ENCODE measurements at regions not wholly inside any gene's neighbourhood (a gene's known extent, or its start where the extent isn't known, plus 50 kb on each side); places are given as distances from the start of the nearest gene placed in this dataset.
"Not testable (repeated sequence)": the region's sequence is repeated elsewhere in the genome, so short reads cannot be mapped to it uniquely, and the experiment has no call there.

GRCh38 chr14:97077687-97078086 lies 280.5 kb downstream of the VRK1 start:
- DNase-seq: no peak

DNA sequence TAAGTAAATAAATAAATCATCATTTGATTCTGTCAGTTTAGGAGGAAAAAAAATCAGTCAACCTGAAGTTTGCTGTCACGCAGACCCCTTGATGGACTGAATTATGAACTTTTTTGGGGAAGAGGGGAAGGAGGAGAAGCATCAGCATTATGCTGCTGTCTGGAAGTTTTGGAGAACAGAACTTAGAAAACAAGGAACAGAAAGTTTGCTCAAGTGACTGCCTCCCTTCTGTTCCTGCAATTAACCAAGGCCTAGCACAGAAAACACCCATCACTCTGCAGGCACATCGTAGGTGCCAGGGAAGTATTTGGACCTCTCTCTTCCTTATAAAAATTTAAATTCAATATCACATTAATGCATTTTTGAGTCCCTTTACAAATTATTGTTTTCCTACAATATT lies 283.8 kb downstream of the VRK1 start:
- no peak for DNase-seq

DNA sequence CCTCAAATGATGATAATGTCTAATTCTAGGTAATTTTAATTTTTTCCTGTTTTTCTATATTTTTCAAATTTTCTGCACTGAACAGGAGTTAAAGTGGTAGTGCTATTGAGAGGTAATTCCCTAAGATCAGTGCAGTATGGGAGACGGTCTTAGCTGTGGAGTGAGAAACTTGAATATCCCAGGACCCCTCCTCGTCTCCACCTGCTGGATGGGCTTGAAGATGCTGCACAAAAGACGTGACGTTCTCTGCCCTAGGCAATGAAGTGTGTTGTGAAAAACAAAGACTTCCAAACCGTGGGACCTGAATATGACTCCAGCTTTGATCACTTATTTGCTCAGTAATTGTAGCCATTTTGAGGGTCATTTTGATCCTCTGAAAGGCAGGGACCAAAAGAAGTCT lies 298.1 kb downstream of the VRK1 start:
- DNase-seq: no peak

GRCh38 chr14:97097296-97097695 lies 300.1 kb downstream of the VRK1 start:
- DNase-seq: no peak

DNA sequence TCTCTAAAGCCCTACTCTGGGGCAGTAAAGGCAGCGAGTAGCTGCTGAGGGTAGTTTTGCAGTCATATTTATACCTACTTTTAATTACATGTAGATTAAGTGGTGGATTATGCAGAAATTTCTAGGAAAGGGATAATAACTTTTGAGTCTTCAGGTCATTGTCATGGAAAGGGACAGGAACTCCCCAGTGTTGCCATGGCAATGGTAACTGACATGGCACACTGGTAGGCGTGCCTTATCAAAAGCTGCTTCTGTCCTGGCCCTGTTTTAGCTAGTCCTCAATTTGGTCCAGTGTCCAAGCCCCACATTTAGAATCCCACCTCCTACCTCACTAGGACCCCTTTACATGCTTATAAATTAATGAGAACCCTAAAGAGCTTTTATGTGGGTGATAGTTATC lies 303.1 kb downstream of the VRK1 start:
- no peak for DNase-seq

DNA sequence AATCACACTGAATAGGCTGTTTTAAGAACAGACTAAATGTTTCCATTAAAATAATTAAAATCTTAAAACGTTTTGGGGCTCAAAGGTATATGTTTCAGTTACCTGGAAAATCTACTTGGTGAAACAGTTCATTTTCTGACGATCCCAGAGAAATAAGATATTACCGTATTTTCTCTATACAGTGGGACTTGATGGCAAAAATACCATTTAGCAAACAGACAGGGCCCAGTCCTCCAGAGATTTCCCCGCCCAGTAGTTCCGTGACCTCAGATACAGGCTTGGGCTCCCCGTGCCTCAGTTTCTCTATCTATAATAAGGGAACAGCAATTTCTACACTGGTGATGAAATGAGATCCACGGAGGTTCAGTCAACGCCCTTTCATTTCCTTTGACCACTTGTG lies 304.4 kb downstream of the VRK1 start:
- DNase-seq: no peak

DNA sequence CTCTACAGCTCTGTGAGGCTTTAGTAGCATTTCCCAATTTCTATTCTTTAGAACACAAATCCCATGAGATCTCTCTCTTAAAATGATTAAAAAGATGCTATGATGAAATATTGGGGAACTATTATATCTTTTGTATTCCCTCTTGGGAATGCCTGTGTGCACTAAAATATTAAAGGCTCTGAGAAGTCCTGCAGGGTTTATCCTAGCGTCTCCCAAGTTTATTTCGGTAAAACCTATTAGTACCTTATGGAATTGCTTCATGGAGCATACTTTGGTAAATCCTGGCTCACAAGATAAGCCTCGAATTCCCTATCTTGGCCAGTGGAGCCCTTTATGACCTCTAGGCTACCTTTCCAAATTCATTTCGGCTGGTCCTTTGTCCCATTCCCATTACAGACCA lies 306.8 kb downstream of the VRK1 start:
- DNase-seq: no peak

- DNase-seq: no peak
Measured at GRCh38 chr14:97106166-97106565, 309.0 kb downstream of the VRK1 start.

DNA sequence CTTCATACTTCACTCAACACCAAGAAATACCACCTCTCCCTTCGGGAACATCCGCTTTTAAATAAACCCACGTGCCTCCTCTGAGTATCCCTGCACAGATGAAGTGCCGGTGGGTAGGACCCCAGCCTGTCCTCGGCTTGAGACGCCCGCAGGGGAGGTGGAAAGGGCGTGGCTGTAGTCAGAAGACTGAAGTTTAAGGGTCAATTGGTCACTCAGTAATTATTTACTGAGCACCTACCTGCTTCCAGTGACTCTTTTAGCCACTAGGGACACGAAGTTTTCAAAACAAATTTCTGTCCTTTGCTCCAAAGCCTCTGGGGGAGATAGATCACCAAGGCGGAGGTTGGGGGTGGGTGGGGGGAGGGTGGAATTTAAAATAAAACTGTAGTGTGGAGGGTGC lies 309.4 kb downstream of the VRK1 start:
- no peak for DNase-seq

GRCh38 chr14:97107080-97107479 lies 309.9 kb downstream of the VRK1 start:
- DNase-seq: no peak

- no peak for DNase-seq
Measured at GRCh38 chr14:97107760-97108159, 310.6 kb downstream of the VRK1 start.

DNA sequence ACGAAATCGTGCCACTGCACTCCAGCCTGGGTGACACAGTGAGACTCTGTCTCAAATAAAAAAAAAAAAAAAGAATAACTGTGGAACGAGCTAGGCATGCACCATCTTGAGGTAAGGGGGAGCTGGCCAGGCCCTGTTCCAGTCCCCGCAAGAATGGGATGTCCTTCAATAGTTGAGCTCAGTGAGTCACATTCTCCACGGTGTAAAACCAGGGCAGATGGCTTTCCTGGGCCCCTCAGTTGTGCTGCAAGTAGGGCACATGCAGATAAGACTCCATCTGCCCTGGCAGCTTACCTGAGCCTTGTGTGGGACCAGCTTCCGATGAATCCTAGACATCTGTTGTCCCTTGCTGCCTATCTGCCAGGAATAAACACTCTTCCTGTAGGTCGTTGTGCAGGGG lies 312.1 kb downstream of the VRK1 start:
- no peak for DNase-seq

- no peak for DNase-seq
Measured at GRCh38 chr14:97113339-97113738, 316.2 kb downstream of the VRK1 start.

DNA sequence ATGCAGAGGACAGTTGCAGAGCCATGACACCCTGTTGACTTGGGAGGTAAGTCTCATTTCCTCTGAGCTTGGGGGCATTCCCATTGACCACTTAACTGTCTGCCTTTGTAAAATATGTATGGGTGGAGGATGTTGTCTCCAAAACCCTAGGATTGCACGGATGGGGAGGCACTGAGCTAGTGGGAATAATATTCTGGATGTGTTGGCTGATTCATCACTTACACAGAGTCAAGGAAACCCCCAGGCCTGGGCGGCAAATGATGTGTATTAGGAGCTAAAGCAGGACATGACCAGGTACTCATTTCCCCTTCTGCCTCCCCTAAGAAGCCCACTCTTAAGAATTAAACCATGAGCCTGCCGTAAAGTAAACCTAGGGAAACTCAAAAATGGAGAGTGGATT lies 319.4 kb downstream of the VRK1 start:
- DNase-seq: no peak

GRCh38 chr14:97117693-97118092 lies 320.5 kb downstream of the VRK1 start:
- DNase-seq: no peak

DNA sequence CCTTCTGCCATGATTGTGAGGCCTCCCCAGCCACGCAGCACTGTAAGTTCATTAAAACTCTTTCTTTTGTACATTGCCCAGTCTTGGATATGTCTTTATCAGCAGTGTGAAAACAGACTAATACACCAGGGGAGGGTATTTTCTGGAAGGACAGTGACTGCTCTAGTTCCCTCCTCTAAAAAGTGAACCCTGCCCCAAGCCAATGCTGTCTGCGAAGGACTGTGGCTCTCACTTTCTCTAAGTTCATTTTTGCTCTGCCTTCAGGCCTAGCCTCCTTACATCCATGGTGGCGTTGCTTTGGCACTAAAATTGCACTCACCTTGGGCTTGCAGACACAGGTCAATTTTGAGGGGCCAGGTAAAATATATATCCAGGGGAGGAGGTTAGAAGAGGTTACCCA lies 323.0 kb downstream of the VRK1 start:
- DNase-seq: no peak

- DNase-seq: peak; percentile 67
Measured at GRCh38 chr14:97120611-97121031, 323.4 kb downstream of the VRK1 start.

GRCh38 chr14:97129639-97130038 lies 332.5 kb downstream of the VRK1 start:
- no peak for DNase-seq

GRCh38 chr14:97135847-97136246 lies 338.7 kb downstream of the VRK1 start:
- not testable (repeated sequence) for DNase-seq

DNA sequence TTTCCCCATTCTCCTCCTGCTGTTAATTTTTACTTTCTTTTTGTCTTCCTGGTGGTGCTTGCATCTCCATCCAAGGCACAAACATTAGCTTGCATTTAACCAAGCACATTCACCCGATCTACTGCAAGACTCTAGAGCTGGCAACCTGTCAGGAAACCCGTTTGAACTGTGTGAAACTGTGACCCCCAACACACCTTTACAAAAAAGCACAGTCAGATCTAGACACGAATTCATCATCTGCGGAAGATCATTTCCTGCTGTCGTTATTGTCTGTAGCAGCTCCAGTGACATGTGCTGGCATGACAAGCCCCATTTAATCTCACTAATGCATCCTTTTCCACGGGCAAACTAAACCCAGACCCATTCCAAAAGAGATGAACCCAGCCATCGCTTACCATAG lies 340.5 kb downstream of the VRK1 start:
- no peak for DNase-seq

DNA sequence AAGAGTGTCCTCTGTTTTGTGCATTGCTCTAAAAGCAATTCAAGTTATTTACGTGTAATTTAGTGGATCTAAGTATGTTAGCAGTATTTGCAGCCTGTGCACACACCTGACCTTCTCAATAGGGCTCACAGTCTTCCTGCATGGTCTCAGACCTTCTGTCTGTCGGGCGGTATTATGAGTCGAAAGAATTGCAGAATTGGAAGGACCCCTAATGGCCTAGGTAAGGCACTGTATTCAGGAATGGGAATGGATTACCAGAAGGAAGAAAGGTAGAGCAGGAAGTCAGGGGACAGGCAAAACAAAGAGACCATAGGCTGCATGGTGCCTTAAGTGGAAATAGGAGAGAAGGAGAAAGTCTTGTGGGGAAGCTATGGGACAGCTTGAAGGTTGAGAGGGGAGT lies 341.6 kb downstream of the VRK1 start:
- DNase-seq: no peak

- no peak for DNase-seq
Measured at GRCh38 chr14:97143011-97143410, 345.8 kb downstream of the VRK1 start.

DNA sequence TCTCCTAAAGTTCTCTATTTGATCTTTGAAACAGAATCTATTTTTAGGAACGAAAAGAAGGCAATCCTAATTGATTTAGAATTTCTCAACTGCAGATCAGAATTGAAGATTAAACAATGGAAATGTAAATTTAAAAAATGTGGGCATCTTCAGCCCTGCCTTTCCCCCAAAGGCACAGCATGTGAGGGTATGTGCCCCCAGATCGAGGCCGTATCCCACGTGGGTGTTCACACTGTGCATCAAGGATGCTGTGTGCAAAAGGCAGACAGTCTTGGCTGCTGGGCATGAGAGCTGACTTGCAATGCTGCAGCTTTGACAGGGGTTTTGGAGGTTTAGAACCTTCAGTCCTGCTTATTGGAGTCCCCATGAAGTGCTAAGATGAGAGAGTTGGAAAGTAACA lies 346.3 kb downstream of the VRK1 start:
- no peak for DNase-seq

GRCh38 chr14:97148021-97148420 lies 350.8 kb downstream of the VRK1 start:
- not testable (repeated sequence) for DNase-seq

DNA sequence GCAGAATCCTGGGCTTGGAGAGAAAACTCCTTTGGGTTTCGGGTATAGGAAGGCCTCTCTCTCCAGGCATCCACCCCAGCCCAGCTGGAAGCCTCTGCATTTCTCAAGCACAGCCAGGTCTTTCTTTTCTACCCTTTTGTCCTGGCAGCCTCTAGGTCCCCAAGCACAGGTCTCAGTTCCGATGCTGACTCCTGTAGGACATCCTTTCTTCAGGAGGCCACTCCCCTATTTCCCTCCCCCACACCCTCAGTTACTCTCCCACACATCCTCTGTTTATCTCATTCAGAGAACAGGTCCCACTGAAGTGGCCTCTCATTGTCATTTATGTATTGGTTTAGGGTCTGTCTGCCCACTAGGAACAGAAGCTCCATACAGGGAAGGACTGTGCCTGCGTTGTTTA lies 352.6 kb downstream of the VRK1 start:
- no peak for DNase-seq

DNA sequence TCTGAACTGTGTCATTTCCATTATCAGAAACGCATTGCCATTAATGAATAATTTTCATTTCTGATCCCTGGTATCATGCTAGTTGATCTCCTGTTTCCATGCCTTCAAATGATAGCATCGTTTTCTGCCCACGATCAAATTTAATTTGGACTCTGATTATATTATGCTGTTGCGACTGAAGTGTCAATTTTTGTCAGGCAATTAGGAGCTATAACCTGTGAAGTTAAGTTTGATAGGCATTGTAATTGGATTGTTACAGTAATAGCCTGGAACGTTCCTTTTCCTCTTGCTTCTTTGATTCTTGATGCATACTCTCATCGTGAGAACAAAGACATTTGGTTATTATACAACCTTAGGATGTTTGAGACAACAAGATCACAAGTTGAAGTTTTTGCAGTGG lies 356.3 kb downstream of the VRK1 start:
- DNase-seq: no peak
